Omental fat pad (tissue), 3 donors: ENCODE measurements at regions not wholly inside any gene's neighbourhood (a gene's known extent, or its start where the extent isn't known, plus 50 kb on each side); places are given as distances from the start of the nearest gene placed in this dataset.

Source experiments
- ATAC-seq: fragments of 150-250 bp; one replicate; pipeline ENCODE4 v1.9.1; 2016; ENCODE audit warnings: mild to moderate bottlenecking, moderate library complexity; ENCODE audit not compliant: low FRiP score
- DNase-seq: peaks from one replicate; pipeline ENCODE4 v3.0.0-alpha.2; 2019; ENCODE audit warnings: low spot score
- CTCF ChIP-seq, 3 donors: fragments of 450-650 bp; IDR thresholded peaks; one replicate each; pipeline ENCODE4 v1.5.1; 2016 to 2017; ENCODE audit warnings: antibody characterized with exemption in 3 of 3, mild to moderate bottlenecking in 3 of 3, moderate library complexity in 2 of 3

- DNase-seq (no peak), ATAC-seq (no peak)
- TF ChIP-seq CTCF (IDR thresholded peaks at IDR 0.05): no peak
Observed at GRCh38 chr4:186814535-186815070, 90.9 kb upstream of the FAT1 start.

- TF ChIP-seq CTCF (IDR thresholded peaks at IDR 0.05): no peak
- ATAC-seq (no peak), DNase-seq (no peak)
Observed at GRCh38 chr4:186819342-186820086, 95.9 kb upstream of the FAT1 start.

GRCh38 chr4:186820391-186820891, 96.8 kb upstream of the FAT1 start:
- ATAC-seq (no peak), DNase-seq (no peak)
- no peak for TF ChIP-seq CTCF (IDR thresholded peaks at IDR 0.05)

- no peak for TF ChIP-seq CTCF (IDR thresholded peaks at IDR 0.05)
- DNase-seq (no peak), ATAC-seq (no peak)
Observed at GRCh38 chr4:186823989-186824388, 100.3 kb upstream of the FAT1 start.

GRCh38 chr4:186825069-186825468, 101.4 kb upstream of the FAT1 start:
- DNase-seq (no peak), ATAC-seq (no peak)
- TF ChIP-seq CTCF (IDR thresholded peaks at IDR 0.05): no peak

GRCh38 chr4:186826006-186826405, 102.3 kb upstream of the FAT1 start:
- ATAC-seq: no peak
- DNase-seq: no peak
- TF ChIP-seq CTCF (IDR thresholded peaks at IDR 0.05): no peak
